Activated naive CD4-positive, alpha-beta T cell treated with anti-CD3 and anti-CD28 coated beads for 36 hours (primary cell): ENCODE measurements at regions not wholly inside any gene's neighbourhood (a gene's known extent, or its start where the extent isn't known, plus 50 kb on each side); places are given as distances from the start of the nearest gene placed in this dataset.

Source experiments
- CTCF ChIA-PET: fragments of 350-600 bp; sonication (Branson Sonifier 250); formaldehyde crosslinking; loops from one replicate; lab custom pipeline; 2021; ENCODE audit warnings: antibody characterized with exemption; lab: Charles Lee
- DNase-seq: peaks from one replicate; pipeline ENCODE4 v3.0.0-alpha.2; 2020
- H3K27ac Mint-ChIP-seq: one replicate; pipeline ENCODE4 v1.8.0; 2021; ENCODE audit warnings: mild to moderate bottlenecking, mixed read lengths
- H3K27me3 Mint-ChIP-seq: one replicate; pipeline ENCODE4 v1.8.0; 2021; ENCODE audit warnings: low read depth, mixed read lengths
- H3K36me3 Mint-ChIP-seq: one replicate; pipeline ENCODE4 v1.8.0; 2021; ENCODE audit warnings: low read depth, mixed read lengths
- H3K4me1 Mint-ChIP-seq: one replicate; pipeline ENCODE4 v1.8.0; 2021; ENCODE audit warnings: low read depth, mixed read lengths
- H3K4me3 Mint-ChIP-seq: one replicate; pipeline ENCODE4 v1.8.0; 2021; ENCODE audit warnings: mild to moderate bottlenecking, moderate library complexity, mixed read lengths
- H3K9me3 Mint-ChIP-seq: one replicate; pipeline ENCODE4 v1.8.0; 2021; ENCODE audit warnings: mixed read lengths
- intact Hi-C: fragments of 100-400 bp; cut with micrococcal nuclease; formaldehyde crosslinking; loops from one replicate; pipeline ENCODE4 v1.15.1; 2023

- H3K27ac Mint-ChIP-seq: no peak overlapping the region
Measured at GRCh38 chr3:45317710-45318109, 70.7 kb upstream of the LARS2 start.

DNA sequence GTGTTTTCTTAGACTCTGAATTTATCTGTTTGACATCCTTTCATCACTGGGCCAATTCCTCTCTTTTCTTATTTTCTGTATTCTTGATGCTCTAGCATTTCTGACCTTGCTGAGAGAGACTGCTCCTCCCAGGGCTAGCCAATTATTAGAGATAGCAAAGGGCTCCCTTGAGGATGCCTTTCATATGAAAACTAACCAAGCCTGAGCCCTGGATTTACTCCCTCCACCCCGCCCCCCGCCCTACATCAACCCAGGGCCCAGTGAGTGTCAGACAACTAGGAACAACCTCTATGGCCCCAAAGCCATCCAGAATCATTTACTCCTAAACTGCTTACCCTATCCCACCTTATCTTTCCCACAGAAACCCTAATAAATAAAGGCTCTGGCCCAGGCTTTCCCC is 69.7 kb upstream of the LARS2 start:
- Mint-ChIP-seq H3K27ac (no peak overlapping the region), H3K9me3 (no peaks in the 10 kb centered on the region), H3K4me1 (no peaks in the 10 kb centered on the region), H3K4me3 (no peak overlapping the region), H3K36me3 (no peaks in the 10 kb centered on the region), H3K27me3 (no peaks in the 10 kb centered on the region)
- CTCF ChIA-PET: interaction anchor here (0.5 kb wide), 1 partner anchor 59 kb away, joined by 3 read pairs; no protein-coding TSS in a partner anchor
- no peak for DNase-seq
- intact Hi-C loops: no loop called here

More at GRCh38 chr3:45317710-45318109, 70.7 kb upstream of the LARS2 start:
- Mint-ChIP-seq H3K4me1 (no peaks in the 10 kb centered on the region), H3K36me3 (no peaks in the 10 kb centered on the region), H3K27me3 (no peaks in the 10 kb centered on the region), H3K4me3 (no peak overlapping the region), H3K9me3 (no peaks in the 10 kb centered on the region)
- intact Hi-C loops: no loop called here
- CTCF ChIA-PET: no interaction called here
- DNase-seq: no peak

GRCh38 chr3:45319231-45319995 is 69.0 kb upstream of the LARS2 start:
- H3K4me3 Mint-ChIP-seq: no peak overlapping the region
- no peak for DNase-seq
- H3K27ac Mint-ChIP-seq: no peak overlapping the region
- intact Hi-C loops: no loop called here
- no peaks in the 10 kb centered on the region for H3K27me3 Mint-ChIP-seq
- H3K9me3 Mint-ChIP-seq: no peaks in the 10 kb centered on the region
- CTCF ChIA-PET: interaction anchor here (1.4 kb wide), 1 partner anchor 11 kb away, joined by 3 read pairs; no protein-coding TSS in a partner anchor
- H3K4me1 Mint-ChIP-seq: no peaks in the 10 kb centered on the region
- H3K36me3 Mint-ChIP-seq: no peaks in the 10 kb centered on the region

DNA sequence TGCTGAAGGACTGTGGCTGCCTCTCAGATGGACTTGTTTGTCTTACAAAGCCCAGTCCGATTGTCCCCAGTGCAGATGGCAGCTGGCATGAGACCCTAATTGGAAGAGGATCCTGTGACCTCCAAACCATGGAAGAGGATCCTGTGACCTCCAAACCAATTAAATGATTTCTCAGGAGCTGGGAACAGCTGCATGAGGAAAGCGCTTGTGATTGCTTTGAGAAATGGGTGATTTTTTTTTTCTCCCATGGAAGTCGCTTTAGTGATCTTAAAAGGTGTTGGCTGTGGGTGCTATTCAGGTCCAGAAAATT is 68.4 kb upstream of the LARS2 start:
- no peaks in the 10 kb centered on the region for H3K36me3 Mint-ChIP-seq
- H3K27me3 Mint-ChIP-seq: no peaks in the 10 kb centered on the region
- no peak for DNase-seq
- no peaks in the 10 kb centered on the region for H3K9me3 Mint-ChIP-seq
- CTCF ChIA-PET: interaction anchor here (1.4 kb wide), 1 partner anchor 11 kb away, joined by 3 read pairs; no protein-coding TSS in a partner anchor
- no peak overlapping the region for H3K4me3 Mint-ChIP-seq
- no peaks in the 10 kb centered on the region for H3K4me1 Mint-ChIP-seq
- intact Hi-C loops: no loop called here
- no peak overlapping the region for H3K27ac Mint-ChIP-seq

DNA sequence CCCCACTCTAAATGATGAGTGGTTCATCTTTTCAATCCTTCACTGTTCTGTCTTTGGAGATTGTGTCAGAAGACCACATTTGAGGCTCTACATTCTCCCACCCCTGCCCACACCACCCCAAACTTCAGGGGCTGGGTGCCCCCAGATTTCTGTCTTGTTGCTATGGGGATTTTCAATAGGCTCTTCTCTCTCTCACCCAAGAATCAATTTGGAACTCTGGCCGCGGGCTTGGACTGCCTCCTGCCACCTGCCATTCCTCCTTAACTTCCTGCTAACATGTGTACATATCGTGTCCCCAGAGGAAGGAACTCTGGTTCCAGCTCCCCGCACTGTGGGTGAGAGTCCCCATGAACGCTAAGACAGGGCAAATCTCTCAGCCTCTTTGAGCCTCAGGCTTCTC is 67.4 kb upstream of the LARS2 start:
- H3K4me3 Mint-ChIP-seq: no peak overlapping the region
- DNase-seq: no peak
- H3K4me1 Mint-ChIP-seq: no peaks in the 10 kb centered on the region
- H3K27ac Mint-ChIP-seq: no peak overlapping the region
- intact Hi-C loops: no loop called here
- H3K36me3 Mint-ChIP-seq: no peaks in the 10 kb centered on the region
- peaks cover 2% of the 10 kb centered on the region for H3K27me3 Mint-ChIP-seq
- H3K9me3 Mint-ChIP-seq: no peaks in the 10 kb centered on the region
- CTCF ChIA-PET: no interaction called here

- H3K4me3 Mint-ChIP-seq: no peak overlapping the region
- CTCF ChIA-PET: no interaction called here
- H3K36me3 Mint-ChIP-seq: no peaks in the 10 kb centered on the region
- no peak overlapping the region for H3K27ac Mint-ChIP-seq
- peaks cover 2% of the 10 kb centered on the region for H3K27me3 Mint-ChIP-seq
- H3K4me1 Mint-ChIP-seq: no peaks in the 10 kb centered on the region
- intact Hi-C loops: no loop called here
- DNase-seq: peak; percentile 10
- H3K9me3 Mint-ChIP-seq: no peaks in the 10 kb centered on the region
Measured at GRCh38 chr3:45321607-45322391, 66.6 kb upstream of the LARS2 start.

GRCh38 chr3:45322616-45323015 is 65.8 kb upstream of the LARS2 start:
- no peaks in the 10 kb centered on the region for H3K36me3 Mint-ChIP-seq
- H3K27ac Mint-ChIP-seq: no peak overlapping the region
- no peaks in the 10 kb centered on the region for H3K9me3 Mint-ChIP-seq
- DNase-seq: no peak
- CTCF ChIA-PET: no interaction called here
- intact Hi-C loops: no loop called here
- H3K4me3 Mint-ChIP-seq: no peak overlapping the region
- H3K4me1 Mint-ChIP-seq: no peaks in the 10 kb centered on the region
- H3K27me3 Mint-ChIP-seq: peaks cover 2% of the 10 kb centered on the region

GRCh38 chr3:45325676-45326075 is 62.7 kb upstream of the LARS2 start:
- H3K36me3 Mint-ChIP-seq: no peaks in the 10 kb centered on the region
- peaks cover 2% of the 10 kb centered on the region for H3K27me3 Mint-ChIP-seq
- CTCF ChIA-PET: no interaction called here
- H3K9me3 Mint-ChIP-seq: no peaks in the 10 kb centered on the region
- no peak overlapping the region for H3K4me3 Mint-ChIP-seq
- H3K27ac Mint-ChIP-seq: no peak overlapping the region
- no peak for DNase-seq
- H3K4me1 Mint-ChIP-seq: peaks cover 2% of the 10 kb centered on the region
- intact Hi-C loops: no loop called here

DNA sequence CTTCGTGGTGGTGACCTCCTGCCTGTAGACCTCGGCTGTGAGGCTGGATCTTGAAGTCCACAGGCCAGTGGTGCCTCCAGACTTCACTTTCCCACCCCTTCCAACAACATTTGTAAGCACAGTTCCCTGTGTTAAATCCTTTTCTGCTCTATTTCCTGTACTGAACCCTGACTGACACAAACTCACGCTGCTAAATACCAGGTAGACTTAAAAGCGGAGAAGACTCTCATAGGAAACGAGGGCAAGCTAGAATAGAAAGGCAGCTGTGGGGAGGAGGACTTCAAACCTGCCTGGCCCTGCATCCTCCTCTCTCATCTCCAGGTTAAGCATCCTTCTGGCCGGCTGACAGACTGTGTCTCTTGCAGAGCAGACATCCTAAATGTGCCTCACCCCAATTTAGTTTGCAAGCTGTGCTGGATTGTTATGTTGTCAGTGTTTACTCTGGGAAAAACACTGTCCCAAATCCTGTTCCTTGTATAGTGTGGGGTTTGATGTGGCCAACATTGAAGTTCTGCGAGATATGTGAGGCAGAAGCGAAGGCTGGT is 58.5 kb upstream of the LARS2 start:
- Mint-ChIP-seq H3K4me1 (peaks cover 2% of the 10 kb centered on the region), H3K4me3 (no peak overlapping the region), H3K36me3 (no peaks in the 10 kb centered on the region), H3K27me3 (peaks cover 3% of the 10 kb centered on the region), H3K27ac (no peak overlapping the region), H3K9me3 (no peaks in the 10 kb centered on the region)
- intact Hi-C loops: loop anchor here (5.0 kb wide), 1 partner anchor 288 kb away; no protein-coding TSS in a partner anchor
- DNase-seq: no peak
- CTCF ChIA-PET: no interaction called here

GRCh38 chr3:45330510-45331295 is 57.7 kb upstream of the LARS2 start:
- intact Hi-C loops: loop anchor here (5.0 kb wide), 1 partner anchor 288 kb away; no protein-coding TSS in a partner anchor
- H3K27ac Mint-ChIP-seq: no peak overlapping the region
- no peak overlapping the region for H3K4me3 Mint-ChIP-seq
- no peaks in the 10 kb centered on the region for H3K36me3 Mint-ChIP-seq
- peaks cover 5% of the 10 kb centered on the region for H3K27me3 Mint-ChIP-seq
- CTCF ChIA-PET: interaction anchor here (0.9 kb wide), 2 partner anchors 11 to 30 kb away, joined by 3 read pairs; no protein-coding TSS in a partner anchor
- DNase-seq: no peak
- H3K9me3 Mint-ChIP-seq: no peaks in the 10 kb centered on the region
- H3K4me1 Mint-ChIP-seq: peaks cover 2% of the 10 kb centered on the region

DNA sequence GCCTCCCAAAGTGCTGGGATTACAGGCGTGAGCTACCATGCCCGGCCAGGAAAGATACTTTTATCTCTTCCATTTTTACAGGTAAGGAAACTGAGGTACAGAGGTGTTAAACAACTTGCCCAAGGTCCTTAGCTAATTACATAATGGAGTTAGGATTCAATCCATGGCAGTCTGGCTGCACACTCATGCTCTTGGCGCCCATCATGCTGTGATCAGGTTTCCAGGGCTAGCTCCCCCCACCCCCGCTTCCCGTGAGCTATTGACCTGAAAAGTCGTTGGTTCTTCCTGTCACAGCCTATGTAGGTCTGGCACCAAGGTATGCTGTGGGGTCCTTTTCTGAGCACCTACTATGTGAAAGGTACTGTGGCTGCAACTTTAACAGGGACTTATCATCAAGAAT is 55.9 kb upstream of the LARS2 start:
- Mint-ChIP-seq H3K4me3 (no peak overlapping the region), H3K36me3 (no peaks in the 10 kb centered on the region), H3K9me3 (no peaks in the 10 kb centered on the region), H3K27ac (no peak overlapping the region), H3K27me3 (peaks cover 3% of the 10 kb centered on the region), H3K4me1 (peaks cover 2% of the 10 kb centered on the region)
- intact Hi-C loops: loop anchor here (5.0 kb wide), 1 partner anchor 290 kb away; no protein-coding TSS in a partner anchor
- CTCF ChIA-PET: interaction anchor here (0.6 to 0.8 kb wide), 2 partner anchors 276 to 327 kb away, joined by 3 to 4 read pairs; no protein-coding TSS in a partner anchor
- DNase-seq: no peak
